Retinal pigment epithelial cell (primary cell): ENCODE measurements at regions not wholly inside any gene's neighbourhood (a gene's known extent, or its start where the extent isn't known, plus 50 kb on each side); places are given as distances from the start of the nearest gene placed in this dataset.
"Not testable (repeated sequence)": the region's sequence is repeated elsewhere in the genome, so short reads cannot be mapped to it uniquely, and the experiment has no call there.

Source experiments
- DNase-seq: peaks from one replicate; pipeline ENCODE4 v3.0.0-alpha.2; 2010; ENCODE audit warnings: low read depth
- H3K4me3 ChIP-seq: 2 replicates; pipeline ENCODE4 v1.5.1; 2011; ENCODE audit warnings: mild to moderate bottlenecking, low read length, control low read depth, moderate library complexity
- CTCF ChIP-seq: conservative IDR thresholded peaks from 2 replicates; pipeline ENCODE4 v1.5.1; 2011; ENCODE audit warnings: low read depth, low read length, control low read depth, inconsistent platforms

GRCh38 chr2:185980944-185981343, 242.3 kb downstream of the FSIP2 start:
- TF ChIP-seq CTCF: no peak
- H3K4me3 ChIP-seq: no peak overlapping the region
- no peak for DNase-seq

- no peak for DNase-seq
- no peak for TF ChIP-seq CTCF
- no peak overlapping the region for H3K4me3 ChIP-seq
Measured at GRCh38 chr2:185984670-185985069, 246.1 kb downstream of the FSIP2 start.

GRCh38 chr2:185988907-185989306, 250.3 kb downstream of the FSIP2 start:
- H3K4me3 ChIP-seq, DNase-seq: not testable (repeated sequence)

GRCh38 chr2:185990861-185991525, 252.4 kb downstream of the FSIP2 start:
- no peak overlapping the region for H3K4me3 ChIP-seq
- TF ChIP-seq CTCF: no peak
- DNase-seq: no peak

GRCh38 chr2:185998562-185999070, 260.0 kb downstream of the FSIP2 start:
- DNase-seq: no peak
- H3K4me3 ChIP-seq: no peak overlapping the region
- TF ChIP-seq CTCF: no peak

GRCh38 chr2:186009341-186009740, 270.7 kb downstream of the FSIP2 start:
- TF ChIP-seq CTCF: no peak
- no peak overlapping the region for H3K4me3 ChIP-seq
- no peak for DNase-seq

GRCh38 chr2:186017278-186017677, 278.7 kb downstream of the FSIP2 start:
- H3K4me3 ChIP-seq: no peak overlapping the region
- TF ChIP-seq CTCF: no peak
- DNase-seq: no peak
